Loucy (cell line): ENCODE measurements at regions not wholly inside any gene's neighbourhood (a gene's known extent, or its start where the extent isn't known, plus 50 kb on each side); places are given as distances from the start of the nearest gene placed in this dataset.

Experiments used
- CTCF ChIP-seq: fragments of 200-600 bp; sonication (generic); conservative IDR thresholded peaks from 2 replicates; pipeline ENCODE4 v1.5.1; 2014; ENCODE audit warnings: mild to moderate bottlenecking, antibody characterized with exemption, low read length
- EZH2phosphoT487 ChIP-seq: fragments of 200-600 bp; IDR thresholded peaks from 2 replicates; pipeline ENCODE4 v1.6.1; 2018; ENCODE audit warnings: antibody characterized with exemption, mild to moderate bottlenecking, moderate library complexity, borderline replicate concordance

GRCh38 chr17:21476867-21477266 is 100.7 kb downstream of the KCNJ12 start:
- no peak for TF ChIP-seq CTCF
- TF ChIP-seq EZH2phosphoT487: no peak
